NCI-H510A (cell line): ENCODE measurements at regions not wholly inside any gene's neighbourhood (a gene's known extent, or its start where the extent isn't known, plus 50 kb on each side); places are given as distances from the start of the nearest gene placed in this dataset.
A peak's percentile ranks its signal among the peaks of the same experiment; 100 is the strongest.

Source experiments
- DNase-seq: peaks from one replicate; lab custom pipeline; 2025; lab: John Stamatoyannopoulos, UW

- DNase-seq, result no peak
Observed at GRCh38 chr1:14102180-14102579, 402.2 kb downstream of the PRDM2 start.

- no peak for DNase-seq
Observed at GRCh38 chr1:14103878-14104430, 404.0 kb downstream of the PRDM2 start.

- no peak for DNase-seq
Observed at GRCh38 chr1:14106126-14106525, 406.1 kb downstream of the PRDM2 start.

- no peak for DNase-seq
Observed at GRCh38 chr1:14106679-14107313, 406.8 kb downstream of the PRDM2 start.

- peak; percentile 71 for DNase-seq
Observed at GRCh38 chr1:14108356-14109275, 408.6 kb downstream of the PRDM2 start.

- DNase-seq, result no peak
Observed at GRCh38 chr1:14109276-14109635, 409.3 kb downstream of the PRDM2 start.

GRCh38 chr1:14110040-14110439, 410.1 kb downstream of the PRDM2 start:
- DNase-seq, result no peak

GRCh38 chr1:14111121-14111520, 411.1 kb downstream of the PRDM2 start:
- DNase-seq, result no peak

GRCh38 chr1:14112613-14113012, 412.6 kb downstream of the PRDM2 start:
- DNase-seq, result no peak

GRCh38 chr1:14113271-14113670, 413.3 kb downstream of the PRDM2 start:
- DNase-seq, result no peak

- peak; percentile 80 for DNase-seq
Observed at GRCh38 chr1:14113841-14114567, 414.0 kb downstream of the PRDM2 start.

GRCh38 chr1:14115976-14116375, 416.0 kb downstream of the PRDM2 start:
- no peak for DNase-seq

GRCh38 chr1:14117700-14118099, 417.7 kb downstream of the PRDM2 start:
- no peak for DNase-seq

GRCh38 chr1:14118691-14119485, 418.9 kb downstream of the PRDM2 start:
- no peak for DNase-seq

GRCh38 chr1:14120895-14121294, 420.9 kb downstream of the PRDM2 start:
- no peak for DNase-seq

- no peak for DNase-seq
Observed at GRCh38 chr1:14128096-14128495, 428.1 kb downstream of the PRDM2 start.

GRCh38 chr1:14129009-14129408, 429.0 kb downstream of the PRDM2 start:
- DNase-seq, result no peak

GRCh38 chr1:14135070-14135469, 435.1 kb downstream of the PRDM2 start:
- no peak for DNase-seq

GRCh38 chr1:14136152-14136763, 436.3 kb downstream of the PRDM2 start:
- DNase-seq, result no peak

- no peak for DNase-seq
Observed at GRCh38 chr1:14136881-14137280, 436.9 kb downstream of the PRDM2 start.
